ENCODE measurements at regions not wholly inside any gene's neighbourhood (a gene's known extent, or its start where the extent isn't known, plus 50 kb on each side); places are given as distances from the start of the nearest gene placed in this dataset.

DNA sequence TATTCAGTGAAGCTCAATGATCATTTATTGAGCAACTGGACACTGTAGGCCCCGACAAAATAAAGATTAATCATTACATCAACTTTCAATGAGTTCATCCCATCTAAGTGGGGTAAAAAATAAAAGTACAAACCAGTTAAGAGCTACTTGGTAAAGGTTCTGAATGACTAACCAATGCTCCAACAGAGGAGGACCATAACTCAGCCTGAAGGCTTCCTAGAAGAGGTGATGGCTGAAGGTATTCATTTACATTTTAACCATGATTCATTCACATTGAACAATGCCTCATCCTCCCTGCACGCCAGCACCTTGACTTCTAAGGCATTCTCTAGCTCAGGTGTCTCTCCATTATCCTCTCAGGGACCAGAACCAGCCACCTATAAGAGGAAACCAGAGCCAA lies 201.4 kb downstream of the ZNF462 start:
- DNase-seq (ENCODE audit: low read depth), result no peak

DNA sequence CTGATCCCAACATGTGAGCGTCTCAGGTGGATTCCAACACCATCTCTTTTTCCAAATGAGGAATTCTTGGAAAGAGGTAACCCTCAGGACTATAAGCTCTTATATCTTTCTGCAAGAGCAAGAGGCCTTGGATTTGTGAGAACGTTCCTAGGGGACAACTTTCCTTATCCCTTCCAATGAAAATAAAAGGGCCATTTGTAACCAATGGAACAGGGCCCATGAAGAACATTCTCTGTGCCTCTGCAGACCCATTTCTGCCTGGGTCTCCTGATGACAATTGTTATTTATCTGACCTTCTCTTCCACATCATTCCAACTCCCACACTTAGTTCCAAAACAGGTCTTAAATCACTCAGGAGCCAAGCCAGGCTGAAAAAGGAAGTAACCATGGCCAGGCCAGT lies 202.6 kb downstream of the ZNF462 start:
- no peak for DNase-seq (ENCODE audit: low read depth)

DNA sequence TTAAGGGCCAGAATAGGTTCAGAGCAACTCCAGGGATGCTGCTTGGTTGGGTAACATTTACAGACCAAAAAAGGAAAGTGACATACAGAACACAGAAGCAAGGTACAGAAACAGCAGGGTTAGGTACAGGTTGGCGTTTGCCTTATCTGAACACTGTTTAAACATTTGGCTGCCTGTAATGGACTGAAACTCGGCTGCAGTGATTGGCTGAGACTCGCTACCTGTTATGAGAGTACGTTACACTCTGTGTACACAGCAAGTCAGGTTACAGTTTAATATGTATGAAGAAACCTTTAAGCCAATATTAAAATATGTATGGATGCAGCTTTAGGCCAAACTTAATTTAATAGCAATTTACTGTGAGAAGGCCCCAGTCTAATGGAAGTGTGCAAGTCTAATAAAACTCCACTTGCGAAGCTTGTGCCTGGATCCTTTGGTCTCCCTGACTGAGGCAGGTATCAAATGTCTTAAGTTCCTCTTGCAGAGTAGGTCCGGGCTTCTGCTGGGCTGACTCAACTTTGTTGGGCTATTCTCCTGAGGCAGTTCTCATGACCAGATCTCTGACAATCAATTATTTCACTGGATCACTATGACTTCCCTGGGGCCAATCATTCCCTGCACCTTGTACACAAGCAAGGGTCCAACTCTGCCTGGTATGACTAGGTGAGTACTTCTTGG lies 204.9 kb downstream of the ZNF462 start:
- no peak for DNase-seq (ENCODE audit: low read depth)

DNA sequence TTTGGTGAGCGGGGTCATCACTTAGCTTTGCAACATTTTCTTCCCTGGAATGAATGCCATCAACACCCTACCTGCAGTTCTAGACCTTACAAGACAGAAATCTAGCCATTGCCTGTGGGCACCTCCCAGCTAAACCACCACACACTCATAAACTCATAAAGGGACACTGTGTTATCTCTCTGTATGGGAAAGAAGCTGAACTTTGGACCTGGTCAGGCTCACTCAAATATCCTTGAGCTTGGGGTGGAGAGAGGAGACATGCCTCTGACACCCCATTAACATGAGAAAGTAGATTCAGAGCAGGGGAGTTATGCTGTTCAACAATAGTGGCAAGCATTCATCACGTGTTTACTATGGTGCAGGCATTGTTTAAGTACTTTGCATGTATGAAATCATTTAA lies 205.6 kb downstream of the ZNF462 start:
- no peak for DNase-seq (ENCODE audit: low read depth)

DNA sequence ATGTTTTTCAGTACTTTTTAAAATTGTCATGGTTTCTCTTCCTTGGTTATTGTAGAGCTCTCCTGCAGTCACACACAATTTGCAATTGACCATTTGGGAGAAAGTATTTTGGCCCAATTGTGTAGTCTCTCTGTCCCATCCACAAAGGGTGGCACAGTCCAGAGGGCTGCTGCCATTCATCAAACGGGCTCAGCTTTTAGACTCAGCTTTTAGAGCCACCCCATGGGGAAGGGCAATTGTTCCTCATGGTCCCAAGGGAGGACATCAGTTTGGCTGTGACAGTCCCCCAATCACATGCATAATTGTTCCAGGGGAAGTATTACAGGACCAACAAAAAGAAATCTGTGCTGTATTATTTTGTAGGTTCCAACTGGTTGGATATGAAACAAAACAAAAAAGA lies 207.6 kb downstream of the ZNF462 start:
- DNase-seq (ENCODE audit: low read depth), result no peak

DNA sequence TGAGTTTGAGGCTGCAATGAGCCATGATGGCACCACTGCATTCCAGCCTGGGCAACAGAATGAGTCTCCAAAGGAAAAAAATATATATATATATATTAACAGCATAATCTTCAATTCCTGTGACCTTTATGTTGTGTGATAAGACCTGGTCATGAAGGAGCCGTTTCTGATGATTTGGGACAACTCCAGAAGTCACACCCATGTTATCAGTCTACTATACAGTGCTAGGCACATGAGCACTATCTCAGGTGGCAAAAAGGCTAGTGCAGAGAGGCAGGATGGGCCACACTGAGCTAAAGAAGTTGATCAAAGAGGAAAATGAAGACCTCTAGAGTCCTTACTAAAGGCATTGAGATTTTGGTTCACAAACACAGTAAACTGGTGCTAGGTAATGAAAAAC lies 205.0 kb upstream of the RAD23B start:
- no peak for DNase-seq (ENCODE audit: low read depth)

DNA sequence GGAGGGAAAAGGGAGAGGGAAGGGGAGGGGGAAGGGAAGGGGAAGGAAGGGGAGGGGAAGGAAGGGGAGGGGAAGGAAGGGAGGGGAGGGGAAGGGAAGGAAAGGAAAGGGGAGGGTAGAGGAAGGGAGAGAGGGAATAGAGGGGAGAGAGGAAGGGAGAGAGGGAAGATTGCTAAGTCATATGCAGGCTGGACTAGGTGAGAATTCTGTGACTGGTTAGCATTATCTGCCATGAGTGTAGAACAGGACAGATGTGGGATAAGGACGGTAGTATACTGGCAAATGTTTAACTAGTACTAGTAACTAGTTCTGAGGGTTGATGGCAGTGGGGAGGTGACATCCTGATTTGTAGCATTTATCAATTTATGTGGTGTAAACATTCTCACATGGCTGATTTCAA lies 203.5 kb upstream of the RAD23B start:
- DNase-seq (ENCODE audit: low read depth), result no peak

DNA sequence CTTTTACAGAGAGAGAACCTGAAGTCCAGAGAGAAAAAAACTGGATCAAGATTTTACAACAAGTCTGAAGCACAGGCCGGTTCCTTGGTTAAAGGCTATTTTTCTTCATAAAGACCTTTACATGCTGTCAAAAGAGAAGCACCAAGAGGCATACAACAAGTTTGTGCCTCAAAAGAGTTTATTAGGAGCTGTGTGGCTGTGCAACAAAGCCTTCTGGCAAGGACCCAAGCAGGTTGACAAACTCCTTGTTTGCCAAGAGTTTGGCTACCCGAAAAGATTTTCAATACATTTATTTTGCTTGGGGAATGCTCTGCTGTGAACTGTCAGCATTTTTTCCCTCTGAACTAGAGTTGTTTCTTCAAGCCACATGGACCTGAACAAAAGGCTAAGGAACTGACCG lies 202.9 kb upstream of the RAD23B start:
- no peak for DNase-seq (ENCODE audit: low read depth)

DNA sequence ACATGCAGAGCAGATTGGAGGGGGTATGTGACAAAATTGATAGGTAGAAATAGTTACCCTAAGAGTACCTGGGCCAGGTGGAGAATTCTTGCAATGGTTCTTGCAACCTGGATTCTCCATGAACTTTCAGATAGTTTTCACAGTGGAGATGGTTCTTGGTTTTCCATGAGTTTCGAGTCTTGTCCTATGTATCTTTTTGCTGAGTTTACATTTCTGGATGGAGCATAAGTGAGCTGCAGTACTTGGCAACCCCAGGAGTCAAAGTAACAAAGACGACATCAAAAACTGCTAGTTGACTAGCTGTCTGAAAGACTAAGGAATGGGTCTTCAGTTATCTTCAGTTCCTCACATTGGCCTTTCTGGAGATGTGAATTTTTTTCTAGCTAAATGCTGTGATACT lies 196.6 kb upstream of the RAD23B start:
- DNase-seq (ENCODE audit: low read depth), result no peak

DNA sequence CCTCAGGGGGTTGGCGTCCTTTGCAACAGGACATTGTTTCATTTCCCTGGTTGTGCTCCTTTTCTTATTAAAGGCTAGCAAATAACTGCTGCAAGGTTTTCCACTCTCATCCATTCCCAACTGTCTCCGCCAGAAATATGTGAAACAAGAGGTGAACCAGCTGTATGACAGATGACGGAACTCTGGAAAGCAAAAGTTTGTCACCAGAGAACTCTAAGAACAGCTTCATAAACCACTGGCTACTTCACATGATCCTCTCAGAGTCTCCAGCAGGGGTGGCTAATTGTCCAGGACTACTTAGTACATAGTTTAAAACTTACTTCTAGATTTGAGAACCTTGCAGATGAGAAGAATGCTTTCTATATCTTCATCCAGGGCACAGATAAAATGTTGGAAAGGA lies 195.9 kb upstream of the RAD23B start:
- DNase-seq (ENCODE audit: low read depth), result no peak

DNA sequence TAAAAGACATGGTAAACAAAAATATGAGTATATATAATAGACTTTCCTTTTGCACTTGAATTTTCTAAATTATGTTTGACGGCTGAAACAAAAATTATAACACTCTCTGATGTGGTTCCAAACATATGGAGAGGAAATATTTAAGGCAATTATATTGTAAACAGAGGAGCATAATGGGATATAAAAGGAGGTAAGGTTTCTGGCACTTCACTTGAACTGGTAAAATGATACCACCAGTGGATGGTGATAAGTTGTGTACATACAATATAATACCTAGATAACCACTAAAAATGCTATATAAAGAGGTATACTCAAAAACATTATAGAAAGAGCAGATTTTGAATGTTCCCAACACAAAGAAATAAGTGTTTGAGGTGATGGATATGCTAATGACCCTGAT lies 192.9 kb upstream of the RAD23B start:
- no peak for DNase-seq (ENCODE audit: low read depth)

DNA sequence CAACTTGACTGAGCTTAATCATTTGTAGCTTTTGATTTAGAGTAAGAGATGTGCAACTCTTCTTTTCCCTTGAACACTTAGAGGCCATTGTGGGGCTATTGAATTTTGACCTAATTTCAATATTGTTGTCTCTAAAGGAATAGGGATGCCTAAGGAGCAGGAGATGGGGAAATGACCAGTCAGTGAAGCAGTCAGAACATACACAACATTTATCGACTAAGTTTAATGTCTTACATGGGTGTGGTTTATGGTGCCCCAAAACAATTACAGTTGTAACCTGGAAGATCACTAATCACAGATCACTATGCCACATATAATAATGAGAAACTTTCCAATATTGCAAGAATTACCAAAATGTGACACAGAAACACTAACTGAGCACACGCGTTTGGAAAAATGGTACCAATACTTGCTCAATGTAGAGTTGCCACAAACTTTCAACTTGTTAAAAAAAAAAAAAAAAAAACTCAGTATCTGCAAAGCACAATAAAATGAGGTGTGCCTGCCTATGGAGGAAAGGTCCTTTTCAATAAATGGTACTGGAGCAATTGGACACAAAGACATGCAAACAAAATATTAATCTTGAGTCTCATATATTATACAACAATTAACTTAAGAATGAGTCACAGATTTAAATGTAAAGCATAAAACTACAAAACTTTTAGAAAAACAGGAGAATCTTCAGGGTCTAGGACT lies 189.6 kb upstream of the RAD23B start:
- DNase-seq (ENCODE audit: low read depth), result no peak

DNA sequence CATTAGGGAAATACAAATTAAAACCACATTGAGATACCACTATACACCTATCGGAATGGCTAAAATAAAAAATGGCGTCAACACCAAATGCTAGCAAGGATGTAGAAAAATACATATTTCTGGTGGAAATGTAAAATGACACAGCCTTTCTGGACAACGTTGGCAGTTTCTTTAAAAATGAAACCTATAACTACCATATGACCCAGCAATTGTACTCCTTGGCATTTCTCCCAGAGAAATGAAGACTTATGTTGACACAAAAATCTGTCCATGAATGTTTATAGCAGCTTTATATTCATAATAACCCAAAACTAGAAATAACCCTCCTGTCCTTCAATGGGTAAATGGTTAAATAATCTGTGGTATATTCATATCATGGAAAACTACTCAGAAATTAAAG lies 188.7 kb upstream of the RAD23B start:
- no peak for DNase-seq (ENCODE audit: low read depth)

DNA sequence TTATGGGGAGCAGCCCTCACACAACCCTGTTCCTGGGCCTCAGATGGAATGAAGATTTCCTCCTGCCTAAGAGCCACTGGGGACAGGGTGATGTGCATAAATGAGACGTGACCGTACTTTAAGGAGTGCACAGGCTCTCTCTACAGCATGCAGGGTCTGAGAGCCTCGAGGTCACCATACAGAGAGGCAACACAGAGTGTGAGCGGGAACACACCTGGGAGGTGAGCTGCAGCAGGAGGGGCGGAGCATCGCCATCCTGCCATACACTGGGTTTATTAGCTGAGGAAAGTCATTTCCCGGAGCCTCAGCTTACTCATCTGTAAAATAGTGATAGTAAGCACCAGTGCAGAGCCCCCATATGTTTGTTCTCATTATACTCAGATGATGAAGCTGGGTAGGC lies 182.5 kb upstream of the RAD23B start:
- no peak for DNase-seq (ENCODE audit: low read depth)

DNA sequence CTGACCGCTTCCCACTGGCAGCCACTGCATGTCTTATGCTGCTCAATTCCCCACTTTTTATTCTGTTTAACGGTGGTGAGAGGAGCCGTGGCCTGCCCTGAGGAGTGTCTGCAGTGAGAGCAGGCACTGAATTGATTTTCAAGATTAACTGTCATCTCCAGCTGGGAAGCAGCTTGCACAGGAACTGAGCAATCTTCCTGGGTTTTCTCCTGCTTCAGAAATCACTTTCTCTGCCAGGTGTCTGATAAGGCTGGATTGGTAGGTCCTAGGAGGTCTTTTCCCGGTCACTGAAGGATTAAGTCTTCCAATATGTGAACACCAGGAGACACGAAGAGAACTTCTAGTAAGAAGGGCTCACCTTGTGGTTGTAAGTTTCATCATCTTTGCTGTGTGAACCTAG lies 181.1 kb upstream of the RAD23B start:
- DNase-seq (ENCODE audit: low read depth), result no peak

DNA sequence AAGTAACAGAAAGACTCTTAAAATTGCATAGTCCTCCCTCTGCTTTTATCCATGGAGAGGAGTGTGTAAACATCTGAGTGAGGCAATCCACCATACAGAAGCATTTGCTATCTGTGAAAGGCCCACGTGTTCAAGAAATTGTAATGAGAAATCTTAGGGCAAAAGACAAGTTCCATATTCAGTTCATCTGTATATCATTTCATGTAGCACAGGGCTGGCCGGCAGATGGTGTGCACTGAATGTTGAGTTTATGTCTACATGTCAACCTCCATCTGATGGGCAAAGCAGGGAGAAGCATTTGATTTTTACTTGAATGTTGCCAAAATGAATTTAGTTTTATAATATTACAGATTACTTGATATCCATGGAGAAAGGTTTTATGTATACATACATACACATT lies 179.5 kb upstream of the RAD23B start:
- no peak for DNase-seq (ENCODE audit: low read depth)

DNA sequence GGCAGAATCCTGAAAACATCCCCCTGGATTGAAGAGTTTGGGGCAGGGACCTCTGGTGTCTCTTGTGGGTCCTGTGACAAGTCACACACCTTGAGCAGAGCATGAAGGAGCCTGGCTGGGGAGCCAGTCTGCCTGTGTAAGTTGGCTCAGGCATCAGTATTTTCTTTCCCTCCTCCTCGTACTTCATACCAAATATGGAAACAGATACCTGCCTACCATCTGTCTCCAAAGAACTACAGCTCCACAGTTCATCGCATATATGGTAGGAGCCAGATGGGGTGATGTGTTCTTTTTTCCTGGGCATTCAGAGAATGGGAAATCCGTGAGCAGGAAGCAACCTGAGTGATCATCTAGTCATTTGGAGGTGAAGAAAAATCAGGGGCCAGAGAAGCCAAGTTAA lies 177.3 kb upstream of the RAD23B start:
- no peak for DNase-seq (ENCODE audit: low read depth)

DNA sequence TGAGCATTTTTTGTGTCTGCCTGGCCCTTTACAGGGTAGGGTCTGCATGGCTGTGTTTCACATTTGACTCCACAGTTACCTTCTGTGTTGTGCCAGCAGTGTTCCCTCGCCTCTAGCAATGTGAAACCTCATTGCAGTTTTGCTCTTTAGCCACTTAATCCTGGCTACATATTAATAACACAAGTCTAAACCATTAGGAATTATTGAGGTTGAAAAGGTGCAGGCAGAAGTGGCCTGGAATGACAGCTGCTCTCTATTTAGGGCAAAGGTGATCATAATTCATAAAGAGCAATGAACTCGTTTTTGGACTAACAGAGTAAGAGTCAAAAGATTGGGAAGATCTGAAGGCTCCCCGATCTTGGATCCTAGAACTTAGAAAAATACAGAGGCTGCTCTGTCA lies 176.7 kb upstream of the RAD23B start:
- DNase-seq (ENCODE audit: low read depth), result no peak

DNA sequence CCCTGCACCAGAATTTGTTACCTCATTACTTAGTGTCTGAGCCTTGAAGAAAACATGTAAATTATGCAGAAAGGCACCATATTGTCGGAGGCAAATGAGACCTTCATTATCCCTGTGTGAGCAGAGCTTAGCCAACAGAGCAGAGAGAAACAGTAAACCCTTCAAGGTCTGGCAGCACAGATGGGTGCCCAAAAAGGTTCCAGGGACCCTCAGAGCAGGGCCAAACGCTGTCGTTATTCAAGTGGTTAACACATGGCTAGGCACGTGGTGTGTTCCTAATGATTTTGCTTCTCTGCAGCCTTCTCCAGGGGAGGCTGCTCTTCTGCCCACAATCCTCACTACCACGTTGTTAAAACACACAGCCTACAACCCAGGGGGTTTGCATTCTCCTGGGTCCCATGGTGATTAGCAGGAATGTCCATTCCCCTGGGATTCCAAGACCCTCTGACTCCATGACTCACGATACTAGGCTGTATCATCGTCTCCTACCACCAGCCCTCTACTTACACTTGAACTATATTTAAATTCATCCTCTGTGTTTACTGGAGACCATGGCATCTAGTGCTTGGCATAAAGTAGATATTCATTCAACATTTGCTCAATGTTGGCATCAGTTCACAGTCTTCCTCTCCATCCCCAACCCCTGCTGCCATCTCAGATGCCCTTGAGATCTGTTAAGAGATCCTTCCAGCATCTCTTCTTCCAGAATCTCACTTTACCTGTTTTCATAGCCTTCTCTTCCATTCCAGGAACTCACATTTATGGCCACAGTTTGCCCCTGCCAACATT lies 174.5 kb upstream of the RAD23B start:
- no peak for DNase-seq (ENCODE audit: low read depth)

DNA sequence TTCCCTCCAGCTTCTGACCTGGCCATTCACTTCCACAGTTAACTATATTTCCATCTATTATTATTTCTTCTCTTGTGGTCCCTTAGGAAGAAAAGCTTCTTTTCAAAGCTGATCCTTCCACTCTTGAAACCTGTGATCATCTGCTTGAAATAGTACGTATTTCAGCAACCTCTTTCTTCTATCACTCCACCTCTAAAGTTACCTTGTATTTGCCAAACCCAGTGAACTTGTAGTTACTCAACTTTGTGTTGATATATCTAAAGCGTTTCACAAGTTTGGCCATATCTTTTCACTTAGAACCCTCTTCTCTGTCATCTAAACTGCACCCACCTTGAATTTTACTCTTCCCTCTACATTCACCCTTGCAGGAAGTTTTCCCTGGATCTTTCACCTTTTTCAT lies 173.8 kb upstream of the RAD23B start:
- no peak for DNase-seq (ENCODE audit: low read depth)

DNA sequence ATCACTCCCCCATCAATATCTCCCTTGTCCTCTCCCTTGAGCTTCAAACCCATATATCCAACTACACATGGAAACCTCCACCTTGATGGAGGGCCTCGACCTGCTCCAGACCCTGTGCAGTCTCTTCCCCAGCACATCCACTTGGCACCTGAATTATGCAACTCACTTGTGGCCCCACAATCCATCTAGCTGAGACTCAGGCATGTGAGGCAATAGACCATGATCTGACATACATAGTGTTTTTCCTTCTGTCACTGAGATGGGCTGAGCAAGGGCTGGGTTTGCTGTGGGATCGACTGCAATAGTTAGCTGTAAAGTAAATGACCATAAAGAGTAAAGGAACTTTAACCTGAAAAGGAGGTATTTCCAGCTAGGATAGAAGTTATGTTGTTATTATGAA lies 172.9 kb upstream of the RAD23B start:
- DNase-seq (ENCODE audit: low read depth), result no peak

DNA sequence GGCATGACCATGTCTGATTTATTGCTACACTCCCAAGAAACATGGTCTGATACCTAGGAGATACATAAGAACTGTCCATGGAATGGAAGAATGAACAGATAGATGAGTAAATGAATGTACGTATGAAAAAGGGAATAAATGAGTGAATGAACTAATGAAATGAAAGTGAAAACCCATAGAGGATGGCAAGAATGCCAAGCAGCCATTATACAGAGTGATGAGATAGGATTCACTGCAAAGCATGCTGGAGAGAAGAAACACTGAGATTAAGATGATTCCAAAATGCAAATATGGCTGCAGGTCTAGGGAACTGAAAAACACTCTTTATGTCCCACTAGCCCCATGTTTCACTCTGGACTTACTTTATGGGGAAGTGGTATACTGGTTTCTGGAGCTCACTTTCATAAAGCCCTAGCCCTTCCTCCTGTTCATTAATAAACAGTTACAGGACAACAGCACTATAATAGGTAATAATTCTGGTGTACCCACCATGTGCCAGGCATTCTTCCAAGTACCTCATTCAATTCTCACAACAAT lies 170.3 kb upstream of the RAD23B start:
- DNase-seq (ENCODE audit: low read depth), result no peak
